SU-DHL-6 (cell line): ENCODE measurements at regions not wholly inside any gene's neighbourhood (a gene's known extent, or its start where the extent isn't known, plus 50 kb on each side); places are given as distances from the start of the nearest gene placed in this dataset.

Experiments
- CTCF ChIP-seq: fragments of 200-600 bp; sonication (generic); IDR thresholded peaks from one replicate; pipeline ENCODE4 v1.5.1; 2017; ENCODE audit warnings: antibody characterized with exemption, mild to moderate bottlenecking, low read length, moderate library complexity; ENCODE audit not compliant: insufficient read depth, poor library complexity, severe bottlenecking
- EZH2phosphoT487 ChIP-seq: fragments of 200-600 bp; sonication (generic), shearing (Covaris generic); conservative IDR thresholded peaks from 2 replicates; pipeline ENCODE4 v1.6.1; 2018; ENCODE audit warnings: mild to moderate bottlenecking, antibody characterized with exemption, low read length, moderate library complexity, mixed read lengths

GRCh38 chr7:18400275-18400674 lies 95.3 kb upstream of the HDAC9 start:
- TF ChIP-seq CTCF (no peak), EZH2phosphoT487 (no peak)
